SH-SY5Y (cell line): ENCODE measurements at regions not wholly inside any gene's neighbourhood (a gene's known extent, or its start where the extent isn't known, plus 50 kb on each side); places are given as distances from the start of the nearest gene placed in this dataset.

Source experiments
- GATA2 ChIP-seq: IDR thresholded peaks from 2 replicates; pipeline ENCODE4 v1.6.1; 2011; ENCODE audit warnings: mild to moderate bottlenecking, low read depth, low read length
- GATA3 ChIP-seq: IDR thresholded peaks from 2 replicates; pipeline ENCODE4 v1.6.1; 2011; ENCODE audit warnings: low read depth, mild to moderate bottlenecking, low read length, moderate library complexity

- no peak for TF ChIP-seq GATA2
- no peak for TF ChIP-seq GATA3
These were observed 538.9 kb downstream of the SNAPC1 start for GRCh38 chr14:62301080-62301479.

- no peak for TF ChIP-seq GATA3
These were observed 539.7 kb downstream of the SNAPC1 start for GRCh38 chr14:62301911-62302310.

GRCh38 chr14:62303437-62303836 lies 541.2 kb downstream of the SNAPC1 start:
- TF ChIP-seq GATA2 (no peak), GATA3 (no peak)

GRCh38 chr14:62304257-62304656 lies 542.0 kb downstream of the SNAPC1 start:
- no peak for TF ChIP-seq GATA3
- TF ChIP-seq GATA2 = no peak

GRCh38 chr14:62307844-62308243 lies 545.6 kb downstream of the SNAPC1 start:
- TF ChIP-seq GATA3 = no peak
- TF ChIP-seq GATA2 = no peak

GRCh38 chr14:62308316-62308715 lies 546.1 kb downstream of the SNAPC1 start:
- TF ChIP-seq GATA2 = no peak
- no peak for TF ChIP-seq GATA3

GRCh38 chr14:62308891-62309290 lies 546.7 kb downstream of the SNAPC1 start:
- TF ChIP-seq GATA2 (no peak), GATA3 (no peak)

- TF ChIP-seq GATA3 (no peak), GATA2 (no peak)
These were observed 551.0 kb downstream of the SNAPC1 start for GRCh38 chr14:62313212-62313611.

- TF ChIP-seq GATA2 = no peak
- TF ChIP-seq GATA3 = no peak
These were observed 552.0 kb downstream of the SNAPC1 start for GRCh38 chr14:62314221-62314620.

GRCh38 chr14:62314871-62315270 lies 552.7 kb downstream of the SNAPC1 start:
- no peak for TF ChIP-seq GATA2
- no peak for TF ChIP-seq GATA3

GRCh38 chr14:62315631-62316030 lies 553.4 kb downstream of the SNAPC1 start:
- TF ChIP-seq GATA3 = no peak
- TF ChIP-seq GATA2 = no peak

GRCh38 chr14:62322216-62322615 lies 560.0 kb downstream of the SNAPC1 start:
- no peak for TF ChIP-seq GATA3
- no peak for TF ChIP-seq GATA2

- no peak for TF ChIP-seq GATA3
- no peak for TF ChIP-seq GATA2
These were observed 567.2 kb downstream of the SNAPC1 start for GRCh38 chr14:62329427-62329826.

GRCh38 chr14:62347562-62348011 lies 585.4 kb downstream of the SNAPC1 start:
- TF ChIP-seq GATA2 (no peak), GATA3 (no peak)

GRCh38 chr14:62357362-62357761 lies 595.1 kb downstream of the SNAPC1 start:
- no peak for TF ChIP-seq GATA3
- TF ChIP-seq GATA2 = no peak

GRCh38 chr14:62364161-62364560 lies 601.9 kb downstream of the SNAPC1 start:
- TF ChIP-seq GATA3 (no peak), GATA2 (no peak)

- TF ChIP-seq GATA2 = no peak
- no peak for TF ChIP-seq GATA3
These were observed 602.6 kb downstream of the SNAPC1 start for GRCh38 chr14:62364800-62365280.
